Tibial artery (tissue), 4 donors: ENCODE measurements at regions not wholly inside any gene's neighbourhood (a gene's known extent, or its start where the extent isn't known, plus 50 kb on each side); places are given as distances from the start of the nearest gene placed in this dataset.

Experiments
- DNase-seq, 2 donors: peaks; one replicate each; pipeline ENCODE4 v3.0.0-alpha.2; 2019
- H3K27ac ChIP-seq, 2 donors: fragments of 200-600 bp; sonication (generic) in 1 of 2; 1 replicate in 1 of 2; 2 replicates in 1 of 2; pipeline ENCODE4 v1.5.1; 2018 to 2019; ENCODE audit warnings: mild to moderate bottlenecking in 1 of 2
- H3K27me3 ChIP-seq, 2 donors: fragments of 200-600 bp; sonication (generic) in 1 of 2; one replicate each; pipeline versions ENCODE4 v1.5.1 to v1.6.0; 2016 to 2019
- H3K36me3 ChIP-seq, 3 donors: fragments of 200-600 bp; sonication (generic) in 2 of 3; one replicate each; pipeline ENCODE4 v1.5.1; 2016 to 2019; ENCODE audit warnings: mild to moderate bottlenecking in 2 of 3
- H3K4me1 ChIP-seq, 4 donors: fragments of 200-600 bp; sonication (generic) in 2 of 4; 1 replicate in 3 of 4; 2 replicates in 1 of 4; pipeline ENCODE4 v1.5.1; 2016 to 2019
- H3K4me3 ChIP-seq, 2 donors: fragments of 200-600 bp; sonication (generic) in 1 of 2; 1 replicate in 1 of 2; 2 replicates in 1 of 2; pipeline ENCODE4 v1.5.1; 2018 to 2019; ENCODE audit warnings: mild to moderate bottlenecking in 2 of 2
- H3K9me3 ChIP-seq, 3 donors: fragments of 200-600 bp; sonication (generic) in 1 of 3; one replicate each; pipeline ENCODE4 v1.5.1; 2016 to 2019
- CTCF ChIP-seq, 2 experiments: fragments of 200-600 bp in 1 of 2; fragments of 450-650 bp in 1 of 2; IDR thresholded peaks; one replicate each; pipeline ENCODE4 v1.5.1; 2017 to 2019; ENCODE audit warnings: antibody characterized with exemption in 2 of 2, mild to moderate bottlenecking in 1 of 2, moderate library complexity in 1 of 2
- intact Hi-C: fragments of 100-400 bp; cut with DNase I; formaldehyde crosslinking; loops from one replicate; pipeline ENCODE4 v1.15.0; 2023; ENCODE audit warnings: low total_unique reads

DNA sequence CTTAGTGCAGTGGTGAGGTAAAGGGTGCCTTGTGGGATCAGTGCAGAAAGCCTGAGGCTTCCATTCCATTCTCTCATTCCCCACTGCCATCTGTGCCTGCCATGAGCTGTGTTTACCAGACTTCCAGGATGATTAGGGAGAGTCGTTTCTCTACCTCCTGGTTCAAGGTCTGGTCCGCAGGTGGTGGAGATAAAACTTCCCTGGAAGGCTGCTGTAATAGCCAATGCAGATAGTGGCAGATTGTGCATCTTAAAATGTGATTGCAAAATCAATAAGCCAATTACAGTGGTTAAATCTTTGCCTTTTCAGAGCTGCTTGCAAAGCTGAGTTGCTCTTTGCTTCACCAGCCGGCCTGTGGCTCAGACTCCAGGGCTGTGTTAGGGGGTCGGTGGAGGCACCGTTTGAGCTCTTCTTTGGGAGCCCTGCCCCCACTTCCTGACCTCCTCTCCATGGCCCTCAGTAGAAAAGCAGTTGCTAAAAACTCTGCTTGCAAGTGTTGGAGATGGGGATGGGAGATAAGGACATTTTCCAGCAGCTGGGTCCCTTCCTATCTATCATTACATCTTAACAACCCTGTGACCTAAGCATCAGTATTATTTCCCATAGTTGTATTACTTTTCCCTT, 95.2 kb upstream of the HS6ST1 start:
- DNase-seq = peak in 1 of 2 donors; percentile 15
- intact Hi-C loops = no loop called here
- H3K36me3 ChIP-seq = no peaks in the 10 kb centered on the region

GRCh38 chr2:128414351-128414750, 95.7 kb upstream of the HS6ST1 start:
- H3K4me1 ChIP-seq = no peaks in the 10 kb centered on the region
- TF ChIP-seq CTCF (IDR thresholded peaks at IDR 0.05) = no peak

More for the DNA sequence above, 95.2 kb upstream of the HS6ST1 start:
- Histone ChIP-seq H3K4me3 (no peak overlapping the region), H3K27ac (no peak overlapping the region), H3K9me3 (no peaks in the 10 kb centered on the region), H3K4me1 (no peaks in the 10 kb centered on the region), H3K27me3 (no peaks in the 10 kb centered on the region)
- TF ChIP-seq CTCF (IDR thresholded peaks at IDR 0.05) = no peak

DNA sequence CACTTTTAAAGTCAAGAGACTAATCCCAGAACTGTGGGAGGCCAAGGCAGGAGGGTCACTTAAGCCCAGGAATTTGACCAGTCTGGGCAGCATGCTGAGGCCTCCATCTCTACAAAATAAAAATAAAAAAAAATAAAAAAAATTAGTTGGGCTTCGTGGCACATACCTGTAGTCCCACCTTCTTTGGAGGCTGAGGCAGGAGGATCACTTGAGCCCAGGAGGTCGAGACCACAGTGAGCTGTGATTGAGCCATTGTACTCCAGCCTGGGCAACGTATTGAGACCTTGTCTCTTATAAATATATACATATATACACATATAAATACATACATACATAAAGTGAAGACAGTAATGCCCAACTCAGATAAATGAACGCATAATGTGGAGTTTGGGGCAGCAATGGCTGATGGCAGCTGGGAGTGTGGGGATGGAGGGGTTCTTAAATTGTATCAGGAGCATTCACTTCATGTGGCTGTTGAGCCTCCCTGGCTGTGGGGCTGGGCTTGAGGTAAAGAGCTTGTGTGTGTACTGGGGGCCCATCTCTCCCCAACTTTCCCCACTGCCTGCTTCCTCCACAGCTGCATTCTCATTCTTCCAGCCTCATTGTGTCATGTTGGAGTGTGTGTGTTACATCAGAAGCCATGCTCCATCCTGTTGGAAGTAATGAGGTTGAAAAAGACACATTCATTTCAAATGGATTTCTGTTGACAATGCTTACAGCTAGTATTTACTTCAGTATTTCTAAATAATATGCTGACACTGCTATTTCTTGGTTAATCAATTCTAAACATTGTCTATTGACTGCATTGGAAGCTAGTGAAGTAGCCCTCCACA, 96.5 kb upstream of the HS6ST1 start:
- TF ChIP-seq CTCF (IDR thresholded peaks at IDR 0.05) = no peak
- intact Hi-C loops = loop anchor here (5.0 kb wide), 1 partner anchor 1907 kb away; no protein-coding TSS in a partner anchor
- DNase-seq = peak in 1 of 2 donors; percentile 23
- H3K36me3 ChIP-seq = no peaks in the 10 kb centered on the region
- no peaks in the 10 kb centered on the region for H3K4me1 ChIP-seq
- no peak overlapping the region for H3K27ac ChIP-seq
- H3K9me3 ChIP-seq = no peaks in the 10 kb centered on the region
- H3K4me3 ChIP-seq = no peak overlapping the region
- H3K27me3 ChIP-seq = no peaks in the 10 kb centered on the region

More at GRCh38 chr2:128414351-128414750, 95.7 kb upstream of the HS6ST1 start:
- Histone ChIP-seq H3K27ac (no peak overlapping the region), H3K36me3 (no peaks in the 10 kb centered on the region), H3K4me3 (no peak overlapping the region), H3K9me3 (no peaks in the 10 kb centered on the region), H3K27me3 (no peaks in the 10 kb centered on the region)
- peak in 1 of 2 donors; percentile 34 for DNase-seq
- intact Hi-C loops = no loop called here

DNA sequence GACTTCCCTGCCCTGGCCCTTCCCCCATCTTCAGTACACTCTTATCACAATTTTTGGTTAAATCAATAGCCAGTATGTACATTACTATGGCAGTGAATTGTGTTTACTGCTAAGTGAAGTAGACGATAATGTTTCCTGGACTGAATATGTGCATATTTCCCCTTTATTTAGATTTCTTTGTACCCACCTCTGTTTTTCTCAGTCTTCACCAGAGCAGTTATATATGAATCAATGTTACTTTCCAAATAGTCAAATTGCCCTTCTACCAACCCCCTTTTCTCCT, 97.1 kb upstream of the HS6ST1 start:
- no peak overlapping the region for H3K27ac ChIP-seq
- intact Hi-C loops = loop anchor here (5.0 kb wide), 1 partner anchor 1907 kb away; no protein-coding TSS in a partner anchor
- no peaks in the 10 kb centered on the region for H3K9me3 ChIP-seq
- no peaks in the 10 kb centered on the region for H3K36me3 ChIP-seq
- no peaks in the 10 kb centered on the region for H3K4me1 ChIP-seq
- no peak for TF ChIP-seq CTCF (IDR thresholded peaks at IDR 0.05)
- no peak overlapping the region for H3K4me3 ChIP-seq
- no peaks in the 10 kb centered on the region for H3K27me3 ChIP-seq
- no peak for DNase-seq

- Histone ChIP-seq H3K4me3 (no peak overlapping the region), H3K4me1 (no peaks in the 10 kb centered on the region), H3K27me3 (no peaks in the 10 kb centered on the region), H3K9me3 (no peaks in the 10 kb centered on the region), H3K36me3 (no peaks in the 10 kb centered on the region), H3K27ac (no peak overlapping the region)
- peak in 1 of 2 donors; percentile 34 for DNase-seq
- intact Hi-C loops = loop anchor here (5.0 kb wide), 1 partner anchor 1906 kb away; no protein-coding TSS in a partner anchor
- TF ChIP-seq CTCF (IDR thresholded peaks at IDR 0.05) = no peak
These were observed 97.6 kb upstream of the HS6ST1 start for GRCh38 chr2:128416109-128416785.
